ENCODE measurements at regions not wholly inside any gene's neighbourhood (a gene's known extent, or its start where the extent isn't known, plus 50 kb on each side); places are given as distances from the start of the nearest gene placed in this dataset.

GRCh38 chr9:88672874-88673689 is 138.1 kb downstream of the NXNL2 start:
- TF ChIP-seq USF2 (IDR thresholded peaks at IDR 0.05; ENCODE audit: low read length): no peak
- TF ChIP-seq, protein P1, sequence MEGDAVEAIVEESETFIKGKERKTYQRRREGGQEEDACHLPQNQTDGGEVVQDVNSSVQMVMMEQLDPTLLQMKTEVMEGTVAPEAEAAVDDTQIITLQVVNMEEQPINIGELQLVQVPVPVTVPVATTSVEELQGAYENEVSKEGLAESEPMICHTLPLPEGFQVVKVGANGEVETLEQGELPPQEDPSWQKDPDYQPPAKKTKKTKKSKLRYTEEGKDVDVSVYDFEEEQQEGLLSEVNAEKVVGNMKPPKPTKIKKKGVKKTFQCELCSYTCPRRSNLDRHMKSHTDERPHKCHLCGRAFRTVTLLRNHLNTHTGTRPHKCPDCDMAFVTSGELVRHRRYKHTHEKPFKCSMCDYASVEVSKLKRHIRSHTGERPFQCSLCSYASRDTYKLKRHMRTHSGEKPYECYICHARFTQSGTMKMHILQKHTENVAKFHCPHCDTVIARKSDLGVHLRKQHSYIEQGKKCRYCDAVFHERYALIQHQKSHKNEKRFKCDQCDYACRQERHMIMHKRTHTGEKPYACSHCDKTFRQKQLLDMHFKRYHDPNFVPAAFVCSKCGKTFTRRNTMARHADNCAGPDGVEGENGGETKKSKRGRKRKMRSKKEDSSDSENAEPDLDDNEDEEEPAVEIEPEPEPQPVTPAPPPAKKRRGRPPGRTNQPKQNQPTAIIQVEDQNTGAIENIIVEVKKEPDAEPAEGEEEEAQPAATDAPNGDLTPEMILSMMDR (IDR thresholded peaks at IDR 0.05; ENCODE audit: control extremely low read depth in 1 of 3, insufficient read depth in 1 of 3, low read depth in 1 of 3, low read length in 3 of 3): peak in 2 of 3 experiments; percentile 4 to 10; a peak in 2 of 4 replicates
- no peak for TF ChIP-seq GABPA (IDR thresholded peaks at IDR 0.05; ENCODE audit: borderline replicate concordance, insufficient read depth, low read length)
- no peak for TF ChIP-seq KDM1A (IDR thresholded peaks at IDR 0.05; ENCODE audit: borderline replicate concordance, low read length)
- TF ChIP-seq POLR2A (IDR thresholded peaks at IDR 0.05; ENCODE audit: control extremely low read depth in 1 of 2, low read depth in 2 of 2, low read length in 2 of 2): no peak
- no peak for TF ChIP-seq ATF2 (IDR thresholded peaks at IDR 0.05; ENCODE audit: low read length)
- TF ChIP-seq POU5F1 (IDR thresholded peaks at IDR 0.05; ENCODE audit: low read depth, low read length): no peak
- no peak for TF ChIP-seq POLR2AphosphoS5 (IDR thresholded peaks at IDR 0.05; ENCODE audit: low read depth, low read length)
- no peak for TF ChIP-seq MAFK (IDR thresholded peaks at IDR 0.05; ENCODE audit: low read depth, low read length)
- TF ChIP-seq EP300 (IDR thresholded peaks at IDR 0.05; ENCODE audit: borderline replicate concordance in 1 of 2, low read depth in 2 of 2, low read length in 2 of 2): no peak

Measured in H1 (cell line).